ENCODE measurements at regions not wholly inside any gene's neighbourhood (a gene's known extent, or its start where the extent isn't known, plus 50 kb on each side); places are given as distances from the start of the nearest gene placed in this dataset.

DNA sequence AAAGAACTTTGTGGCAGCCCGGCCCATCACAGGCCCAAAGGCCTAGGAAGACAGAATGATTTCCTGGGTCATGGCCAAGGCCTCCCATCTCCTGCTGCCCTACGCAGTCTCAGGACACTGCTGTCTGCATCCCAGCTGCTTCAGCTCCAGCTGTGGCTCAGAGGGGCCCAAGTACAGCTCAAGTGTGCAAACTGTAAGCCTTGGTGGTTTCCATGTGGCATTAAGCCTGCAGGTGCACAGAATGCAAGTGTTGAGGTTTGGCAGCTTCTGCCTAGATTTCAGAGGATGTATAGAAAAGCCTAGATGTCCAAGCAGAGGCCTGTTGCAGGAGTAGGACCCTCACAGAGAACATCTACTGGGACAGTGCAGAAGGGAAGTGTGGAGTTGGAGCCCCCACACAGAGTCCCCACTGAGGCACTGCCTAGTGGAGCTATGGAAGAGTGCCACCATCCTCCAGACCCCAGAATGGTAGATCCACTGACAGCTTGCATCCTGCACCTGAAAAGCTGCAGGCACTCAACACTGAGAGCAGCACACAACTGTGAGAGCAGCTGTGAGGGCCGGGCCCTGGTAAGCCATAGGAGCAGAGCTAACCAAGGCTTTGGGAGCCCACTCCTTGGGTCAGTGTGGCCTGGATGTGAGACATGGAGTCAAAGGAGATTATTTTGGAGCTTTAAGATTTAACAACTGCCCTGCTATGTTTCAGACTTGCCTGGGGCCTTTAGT is 208.2 kb upstream of the CMC1 start:
- no peak for TF ChIP-seq HNRNPUL1 (IDR thresholded peaks at IDR 0.05; ENCODE audit: low read length)
- no peak for TF ChIP-seq ZNF589 (CRISPR knock-in tag; IDR thresholded peaks at IDR 0.05; ENCODE audit: low read depth)
- TF ChIP-seq, protein P1, sequence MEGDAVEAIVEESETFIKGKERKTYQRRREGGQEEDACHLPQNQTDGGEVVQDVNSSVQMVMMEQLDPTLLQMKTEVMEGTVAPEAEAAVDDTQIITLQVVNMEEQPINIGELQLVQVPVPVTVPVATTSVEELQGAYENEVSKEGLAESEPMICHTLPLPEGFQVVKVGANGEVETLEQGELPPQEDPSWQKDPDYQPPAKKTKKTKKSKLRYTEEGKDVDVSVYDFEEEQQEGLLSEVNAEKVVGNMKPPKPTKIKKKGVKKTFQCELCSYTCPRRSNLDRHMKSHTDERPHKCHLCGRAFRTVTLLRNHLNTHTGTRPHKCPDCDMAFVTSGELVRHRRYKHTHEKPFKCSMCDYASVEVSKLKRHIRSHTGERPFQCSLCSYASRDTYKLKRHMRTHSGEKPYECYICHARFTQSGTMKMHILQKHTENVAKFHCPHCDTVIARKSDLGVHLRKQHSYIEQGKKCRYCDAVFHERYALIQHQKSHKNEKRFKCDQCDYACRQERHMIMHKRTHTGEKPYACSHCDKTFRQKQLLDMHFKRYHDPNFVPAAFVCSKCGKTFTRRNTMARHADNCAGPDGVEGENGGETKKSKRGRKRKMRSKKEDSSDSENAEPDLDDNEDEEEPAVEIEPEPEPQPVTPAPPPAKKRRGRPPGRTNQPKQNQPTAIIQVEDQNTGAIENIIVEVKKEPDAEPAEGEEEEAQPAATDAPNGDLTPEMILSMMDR (IDR thresholded peaks at IDR 0.05 in 2 of 3, conservative IDR thresholded peaks at IDR 0.05 in 1 of 3; ENCODE audit: insufficient read depth in 2 of 3, low read depth in 1 of 3, low read length in 3 of 3) = no peak
- no peak for TF ChIP-seq MXI1 (IDR thresholded peaks at IDR 0.05; ENCODE audit: low read depth, low read length)
- TF ChIP-seq POLR2AphosphoS5 (IDR thresholded peaks at IDR 0.05; ENCODE audit: control insufficient read depth, insufficient read depth, low read depth, low read length) = no peak

All from K562 (cell line).